ENCODE measurements at regions not wholly inside any gene's neighbourhood (a gene's known extent, or its start where the extent isn't known, plus 50 kb on each side); places are given as distances from the start of the nearest gene placed in this dataset.

DNA sequence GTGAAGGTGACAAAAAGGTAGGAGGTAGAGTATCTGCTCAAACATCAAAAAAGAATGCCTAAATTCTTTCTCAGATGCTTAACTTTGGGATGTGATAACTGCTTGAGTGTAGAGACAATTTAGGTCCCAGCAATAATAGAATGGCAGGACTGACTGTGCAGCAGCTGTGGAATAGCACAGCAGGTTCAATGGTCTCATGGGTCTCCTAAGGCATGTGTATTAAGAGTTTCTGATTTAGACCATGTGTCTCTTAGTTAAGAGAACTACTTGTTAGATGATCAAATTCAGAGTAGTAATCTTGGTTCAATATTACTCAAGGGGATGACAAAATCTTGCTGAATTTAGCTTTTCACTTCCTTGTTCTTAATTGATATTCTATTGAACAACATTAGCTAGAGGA lies 72.0 kb downstream of the ALX1 start:
- H3K27me3 ChIP-seq (ENCODE audit: insufficient read depth, low read length), result no peaks in the 10 kb centered on the region
- H3K4me1 ChIP-seq (ENCODE audit: insufficient read depth, low read length), result no peaks in the 10 kb centered on the region
- no peak overlapping the region for H3K4me3 ChIP-seq (ENCODE audit: low read length)
- H3K9me3 ChIP-seq (ENCODE audit: low read depth, low read length), result no peaks in the 10 kb centered on the region

DNA sequence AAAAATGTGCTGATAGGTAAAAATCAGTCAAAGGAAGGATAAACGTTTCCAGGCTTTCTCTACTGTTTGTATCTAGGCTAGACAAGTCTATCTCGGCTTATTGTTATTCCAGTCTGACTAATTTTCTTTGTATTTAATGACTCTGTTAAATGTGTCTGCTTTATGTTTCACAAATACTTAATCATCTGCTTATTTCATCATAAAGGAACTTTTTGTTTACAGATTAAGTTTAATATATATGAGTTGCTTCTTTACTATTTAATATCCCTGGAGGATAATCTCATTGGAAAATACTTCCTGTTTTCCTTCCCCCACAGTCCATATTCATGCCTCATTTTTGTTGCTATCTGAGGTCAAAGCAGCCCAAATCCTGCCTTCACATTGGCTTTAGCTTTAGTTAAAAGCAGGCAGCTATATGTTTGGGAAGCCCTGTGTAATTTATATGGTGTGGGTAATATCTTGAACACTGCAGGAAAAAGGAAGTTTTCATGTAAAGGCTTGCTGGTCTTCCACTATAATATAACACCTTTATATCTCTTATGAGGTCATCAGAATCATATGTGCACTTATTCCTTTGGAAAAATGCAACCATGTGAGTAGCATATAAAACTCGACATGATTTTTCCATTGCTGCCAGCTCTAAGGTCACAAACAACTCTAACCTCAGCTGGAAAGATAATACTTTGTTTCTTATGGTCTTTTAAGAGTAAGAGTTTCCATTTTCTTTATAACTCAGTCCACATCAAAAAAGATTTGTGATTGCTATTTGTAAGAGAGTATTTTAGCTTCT lies 76.8 kb downstream of the ALX1 start:
- no peak overlapping the region for H3K4me3 ChIP-seq (ENCODE audit: low read length)
- H3K4me1 ChIP-seq (ENCODE audit: insufficient read depth, low read length), result no peaks in the 10 kb centered on the region
- no peaks in the 10 kb centered on the region for H3K27me3 ChIP-seq (ENCODE audit: insufficient read depth, low read length)
- no peaks in the 10 kb centered on the region for H3K9me3 ChIP-seq (ENCODE audit: low read depth, low read length)

DNA sequence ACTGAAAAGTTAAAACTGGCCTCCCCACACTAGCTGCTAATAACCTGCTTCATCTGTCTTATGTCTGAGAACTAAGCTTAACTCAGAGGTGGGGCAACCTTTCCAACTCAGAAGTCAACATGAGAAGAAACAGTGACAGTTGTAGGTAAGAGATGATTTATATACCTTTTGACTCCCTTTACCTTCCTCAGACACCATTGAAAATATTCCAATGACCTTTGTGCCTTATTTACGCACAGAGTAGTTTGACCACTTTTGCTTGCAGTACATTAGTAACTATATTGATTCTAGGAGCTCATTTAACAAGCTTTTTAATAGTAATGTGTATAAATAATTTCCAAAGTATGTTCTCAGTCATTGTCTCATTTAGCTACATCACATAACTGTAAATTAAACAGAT lies 77.6 kb downstream of the ALX1 start:
- no peaks in the 10 kb centered on the region for H3K4me1 ChIP-seq (ENCODE audit: insufficient read depth, low read length)
- no peaks in the 10 kb centered on the region for H3K27me3 ChIP-seq (ENCODE audit: insufficient read depth, low read length)
- H3K4me3 ChIP-seq (ENCODE audit: low read length), result no peak overlapping the region
- no peaks in the 10 kb centered on the region for H3K9me3 ChIP-seq (ENCODE audit: low read depth, low read length)

DNA sequence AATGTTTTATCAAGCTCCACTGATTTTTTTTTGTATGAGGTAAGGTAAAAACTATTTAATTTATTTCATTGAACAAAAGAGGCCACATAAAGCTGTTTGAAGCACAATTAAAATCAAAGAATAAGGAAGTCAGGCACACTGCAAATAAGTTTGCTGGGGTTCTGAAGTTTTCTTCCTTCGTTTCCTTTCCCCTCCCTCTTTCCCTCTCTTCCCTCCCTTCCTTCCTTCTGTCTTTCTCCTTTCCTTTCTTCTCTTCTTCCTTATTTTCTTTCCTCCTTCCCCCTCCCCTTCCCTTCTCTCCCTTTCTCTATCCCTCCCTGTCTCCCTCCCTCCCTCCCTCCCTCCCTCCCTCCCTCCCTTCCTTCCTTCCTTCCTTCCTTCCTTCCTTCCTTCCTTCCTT lies 78.7 kb downstream of the ALX1 start:
- no peaks in the 10 kb centered on the region for H3K4me1 ChIP-seq (ENCODE audit: insufficient read depth, low read length)
- H3K27me3 ChIP-seq (ENCODE audit: insufficient read depth, low read length), result no peaks in the 10 kb centered on the region
- no peak overlapping the region for H3K4me3 ChIP-seq (ENCODE audit: low read length)
- H3K9me3 ChIP-seq (ENCODE audit: low read depth, low read length), result no peaks in the 10 kb centered on the region

DNA sequence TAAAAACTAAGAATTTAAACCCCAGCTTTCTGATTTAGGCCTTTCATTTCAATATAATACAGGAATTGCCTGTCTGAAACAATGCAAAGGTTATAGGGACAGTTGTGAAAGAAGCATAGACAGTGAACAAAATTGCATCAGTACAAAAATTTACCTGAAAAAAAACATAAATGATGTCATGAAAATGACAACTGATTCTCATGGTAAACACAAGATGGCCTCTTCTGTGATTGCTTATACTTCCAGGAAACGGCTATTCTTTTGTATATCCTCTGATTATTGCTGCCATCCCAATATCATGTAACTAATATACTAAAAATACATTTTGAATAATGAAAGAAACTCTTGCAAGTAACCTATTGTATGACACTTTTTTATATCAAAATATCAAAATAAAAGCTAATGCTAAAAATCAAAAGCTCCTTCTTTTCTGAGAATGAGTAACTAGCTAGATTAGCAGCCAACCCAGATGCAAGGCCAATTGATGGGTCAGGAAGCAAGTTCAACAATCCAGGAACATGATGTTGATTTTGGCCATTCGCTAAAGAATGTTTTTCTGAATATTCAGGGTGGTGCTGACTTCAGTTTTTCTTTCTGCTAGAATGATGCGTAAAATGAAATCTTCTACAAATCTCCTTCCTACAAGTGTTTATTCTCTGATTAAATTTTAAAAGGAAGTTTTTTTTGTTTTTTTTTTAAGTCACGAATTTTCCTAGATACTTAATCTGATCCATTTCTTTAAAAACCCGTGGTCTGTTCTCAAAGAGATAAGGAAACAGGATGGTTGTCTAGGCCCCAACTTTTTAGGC lies 83.6 kb downstream of the ALX1 start:
- H3K4me1 ChIP-seq (ENCODE audit: insufficient read depth, low read length), result no peaks in the 10 kb centered on the region
- no peaks in the 10 kb centered on the region for H3K27me3 ChIP-seq (ENCODE audit: insufficient read depth, low read length)
- H3K4me3 ChIP-seq (ENCODE audit: low read length), result no peak overlapping the region
- H3K9me3 ChIP-seq (ENCODE audit: low read depth, low read length), result no peaks in the 10 kb centered on the region

DNA sequence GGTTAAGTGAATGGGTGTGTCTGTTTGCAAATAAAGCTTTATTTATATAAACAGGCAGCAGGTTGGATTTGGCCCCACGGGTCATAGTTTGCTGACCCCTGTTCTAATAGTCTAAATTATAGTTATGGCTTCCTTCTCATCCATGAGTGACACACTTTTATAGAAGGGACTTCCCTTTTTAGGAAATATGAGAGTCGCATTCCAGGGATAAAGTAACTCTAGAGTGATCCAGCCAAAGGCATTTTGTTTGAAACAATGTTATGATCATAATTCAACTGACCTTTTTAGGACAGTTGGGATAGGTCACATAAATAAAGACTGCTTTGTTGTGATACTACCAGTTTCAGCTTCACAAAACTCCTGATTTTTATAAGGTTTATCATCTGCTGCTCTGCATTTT lies 87.9 kb downstream of the ALX1 start:
- no peaks in the 10 kb centered on the region for H3K9me3 ChIP-seq (ENCODE audit: low read depth, low read length)
- H3K27me3 ChIP-seq (ENCODE audit: insufficient read depth, low read length), result no peaks in the 10 kb centered on the region
- no peaks in the 10 kb centered on the region for H3K4me1 ChIP-seq (ENCODE audit: insufficient read depth, low read length)
- H3K4me3 ChIP-seq (ENCODE audit: low read length), result no peak overlapping the region

DNA sequence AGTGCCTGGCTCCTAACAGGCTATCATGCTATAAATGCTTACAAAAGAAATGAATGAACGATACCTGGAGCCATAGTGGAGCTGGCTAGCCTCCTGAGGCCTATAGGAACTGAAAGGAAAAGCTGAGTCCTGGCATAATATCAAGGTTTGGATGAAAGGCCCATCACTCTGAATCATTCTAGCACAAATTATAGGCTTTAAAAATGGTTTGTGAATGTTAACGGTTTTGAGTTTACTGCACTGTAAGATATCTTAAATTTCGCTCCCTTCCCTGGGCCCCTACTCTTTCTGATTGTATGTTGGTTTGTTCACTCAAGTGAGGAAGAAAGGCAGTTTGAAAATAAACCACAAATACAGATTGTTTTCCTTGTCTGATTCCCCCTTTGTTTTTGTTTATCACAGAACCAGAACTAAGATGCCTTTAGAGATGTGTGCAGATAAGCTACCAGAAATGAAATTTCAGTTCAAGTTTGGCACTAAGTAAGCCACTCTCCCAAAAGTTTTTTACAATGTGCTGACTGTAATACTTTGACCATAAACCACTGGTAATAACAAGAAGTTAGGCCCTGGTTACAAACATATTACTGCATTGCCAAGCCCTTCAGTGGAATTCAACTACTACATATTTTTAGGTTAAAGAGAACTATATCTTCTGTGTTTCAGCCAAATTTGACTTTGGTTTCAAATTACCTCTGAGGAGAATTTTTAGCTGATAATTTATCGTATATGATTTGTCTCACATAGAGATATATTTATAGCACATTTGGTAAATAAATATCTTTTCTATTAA lies 89.5 kb downstream of the ALX1 start:
- no peaks in the 10 kb centered on the region for H3K9me3 ChIP-seq (ENCODE audit: low read depth, low read length)
- H3K4me1 ChIP-seq (ENCODE audit: insufficient read depth, low read length), result no peaks in the 10 kb centered on the region
- H3K4me3 ChIP-seq (ENCODE audit: low read length), result no peak overlapping the region
- no peaks in the 10 kb centered on the region for H3K27me3 ChIP-seq (ENCODE audit: insufficient read depth, low read length)

DNA sequence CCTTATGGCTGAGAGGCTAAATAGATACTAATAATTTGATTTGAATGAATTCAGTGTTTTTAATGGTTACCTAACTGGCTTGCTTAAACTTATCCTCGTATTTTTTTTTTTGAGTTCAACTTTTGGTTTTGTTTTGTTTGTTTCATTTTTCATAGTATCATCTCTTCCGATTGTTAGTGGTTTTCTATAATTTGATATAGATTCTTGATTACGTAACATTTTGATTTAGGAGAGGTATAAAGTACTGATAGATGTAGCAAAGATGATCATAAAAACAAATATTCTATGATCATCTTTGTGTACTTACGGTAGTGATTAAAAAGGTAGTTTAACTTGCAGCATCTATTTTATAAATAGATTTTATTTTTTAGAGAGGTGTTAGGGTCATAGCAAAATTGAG lies 93.0 kb downstream of the ALX1 start:
- Histone ChIP-seq H3K4me3 (ENCODE audit: low read length) (no peak overlapping the region), H3K9me3 (ENCODE audit: low read depth, low read length) (no peaks in the 10 kb centered on the region), H3K4me1 (ENCODE audit: insufficient read depth, low read length) (no peaks in the 10 kb centered on the region), H3K27me3 (ENCODE audit: insufficient read depth, low read length) (no peaks in the 10 kb centered on the region)

DNA sequence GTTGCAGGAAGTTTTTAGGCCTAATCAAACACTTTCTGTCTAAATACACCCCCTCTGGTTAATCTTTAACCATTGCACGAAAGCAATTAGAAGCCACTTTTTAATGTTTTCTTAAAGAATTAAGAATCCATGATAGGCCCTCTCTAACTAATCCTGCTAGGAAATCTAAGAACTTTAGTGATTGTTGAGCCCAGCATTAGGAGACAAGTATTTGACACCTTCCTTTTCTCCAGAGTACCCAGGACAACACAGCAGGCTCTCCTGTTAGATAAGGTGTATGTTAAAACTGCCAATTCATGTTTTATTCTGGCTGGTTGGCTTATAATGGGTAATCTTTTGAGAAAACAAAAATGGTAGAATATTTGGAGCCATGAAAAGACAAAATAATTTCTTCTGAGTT lies 95.0 kb downstream of the ALX1 start:
- H3K4me1 ChIP-seq (ENCODE audit: insufficient read depth, low read length), result no peaks in the 10 kb centered on the region
- H3K9me3 ChIP-seq (ENCODE audit: low read depth, low read length), result no peaks in the 10 kb centered on the region
- H3K4me3 ChIP-seq (ENCODE audit: low read length), result no peak overlapping the region
- no peaks in the 10 kb centered on the region for H3K27me3 ChIP-seq (ENCODE audit: insufficient read depth, low read length)

DNA sequence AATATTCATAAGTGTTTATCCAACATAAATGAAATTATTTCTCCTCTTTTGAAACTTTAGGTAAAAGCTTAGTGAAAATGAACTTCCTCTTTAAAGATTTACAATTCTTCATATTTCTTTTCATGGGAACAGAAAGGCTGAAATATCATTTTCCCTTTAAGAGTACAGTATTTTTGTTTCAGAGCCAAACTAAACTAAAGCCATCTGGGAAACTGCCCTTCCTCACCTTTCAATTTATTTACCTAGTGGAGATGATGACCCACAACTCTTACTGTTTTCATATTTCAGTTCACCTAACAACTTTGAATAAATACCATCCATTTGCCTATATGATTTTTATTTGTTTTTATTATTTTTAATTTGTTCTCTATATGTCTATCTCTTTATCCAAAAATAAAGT lies 105.4 kb downstream of the ALX1 start:
- H3K4me3 ChIP-seq (ENCODE audit: low read length), result no peak overlapping the region
- H3K4me1 ChIP-seq (ENCODE audit: insufficient read depth, low read length), result no peaks in the 10 kb centered on the region
- H3K27me3 ChIP-seq (ENCODE audit: insufficient read depth, low read length), result no peaks in the 10 kb centered on the region
- no peaks in the 10 kb centered on the region for H3K9me3 ChIP-seq (ENCODE audit: low read depth, low read length)

DNA sequence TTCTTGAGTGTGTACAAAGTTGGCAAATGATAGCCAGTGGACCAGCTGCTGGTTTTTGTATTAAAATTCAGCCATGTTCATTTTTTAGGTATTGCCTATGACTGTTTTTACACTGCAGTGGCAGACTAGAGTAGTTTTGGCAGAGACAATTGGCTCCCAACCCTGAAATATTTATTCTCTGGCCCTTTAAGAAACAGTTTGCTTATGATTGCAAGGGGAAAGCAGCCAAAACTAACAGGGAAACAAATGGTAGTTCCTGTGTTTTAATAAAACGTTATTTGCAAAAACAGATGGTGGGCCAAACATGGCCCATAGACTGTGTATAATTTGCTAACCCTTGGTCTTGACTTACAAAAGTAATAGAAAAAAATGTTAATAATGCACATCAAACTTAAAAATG lies 110.2 kb downstream of the ALX1 start:
- no peaks in the 10 kb centered on the region for H3K9me3 ChIP-seq (ENCODE audit: low read depth, low read length)
- no peaks in the 10 kb centered on the region for H3K4me1 ChIP-seq (ENCODE audit: insufficient read depth, low read length)
- no peaks in the 10 kb centered on the region for H3K27me3 ChIP-seq (ENCODE audit: insufficient read depth, low read length)
- no peak overlapping the region for H3K4me3 ChIP-seq (ENCODE audit: low read length)

DNA sequence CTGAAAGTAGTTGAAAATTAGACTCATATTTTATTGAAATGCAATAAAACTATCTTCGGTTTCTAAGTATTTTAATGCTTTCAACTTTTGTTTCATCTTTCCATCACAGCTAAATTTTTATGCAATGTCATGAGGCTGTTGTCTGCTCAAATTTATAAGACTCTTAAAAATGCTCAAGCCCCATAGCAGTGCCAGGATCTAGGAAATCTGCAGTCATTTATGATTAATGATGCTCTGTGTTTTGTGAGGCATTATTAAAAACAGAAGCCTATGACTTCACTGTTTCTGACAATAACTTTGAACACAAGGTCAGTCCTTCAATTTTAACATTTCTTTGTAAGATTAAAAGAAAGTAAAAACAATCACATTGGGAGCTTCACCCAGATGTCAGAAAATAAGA lies 112.5 kb downstream of the ALX1 start:
- H3K4me3 ChIP-seq (ENCODE audit: low read length), result no peak overlapping the region
- no peaks in the 10 kb centered on the region for H3K4me1 ChIP-seq (ENCODE audit: insufficient read depth, low read length)
- H3K9me3 ChIP-seq (ENCODE audit: low read depth, low read length), result no peaks in the 10 kb centered on the region
- H3K27me3 ChIP-seq (ENCODE audit: insufficient read depth, low read length), result no peaks in the 10 kb centered on the region

DNA sequence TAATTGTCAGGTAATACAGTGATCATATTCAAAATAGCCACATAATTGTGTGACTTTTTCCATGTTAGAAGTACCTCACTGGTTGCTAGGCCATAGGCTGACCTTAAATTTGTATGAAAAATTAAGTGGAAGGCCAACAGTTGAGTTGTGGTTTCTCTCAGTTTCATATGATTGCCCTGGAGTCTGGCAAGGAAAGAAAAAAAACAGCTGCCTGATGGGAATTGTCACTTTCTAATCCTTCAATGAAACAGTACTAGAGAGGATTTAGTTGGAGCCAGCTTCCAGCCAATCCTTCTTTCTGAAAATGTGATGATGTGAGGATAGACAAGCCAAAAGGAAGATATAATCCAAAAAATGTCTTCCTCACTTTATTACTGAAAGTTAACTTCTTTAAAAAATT lies 113.6 kb downstream of the ALX1 start:
- no peaks in the 10 kb centered on the region for H3K27me3 ChIP-seq (ENCODE audit: insufficient read depth, low read length)
- H3K9me3 ChIP-seq (ENCODE audit: low read depth, low read length), result no peaks in the 10 kb centered on the region
- no peaks in the 10 kb centered on the region for H3K4me1 ChIP-seq (ENCODE audit: insufficient read depth, low read length)
- no peak overlapping the region for H3K4me3 ChIP-seq (ENCODE audit: low read length)

DNA sequence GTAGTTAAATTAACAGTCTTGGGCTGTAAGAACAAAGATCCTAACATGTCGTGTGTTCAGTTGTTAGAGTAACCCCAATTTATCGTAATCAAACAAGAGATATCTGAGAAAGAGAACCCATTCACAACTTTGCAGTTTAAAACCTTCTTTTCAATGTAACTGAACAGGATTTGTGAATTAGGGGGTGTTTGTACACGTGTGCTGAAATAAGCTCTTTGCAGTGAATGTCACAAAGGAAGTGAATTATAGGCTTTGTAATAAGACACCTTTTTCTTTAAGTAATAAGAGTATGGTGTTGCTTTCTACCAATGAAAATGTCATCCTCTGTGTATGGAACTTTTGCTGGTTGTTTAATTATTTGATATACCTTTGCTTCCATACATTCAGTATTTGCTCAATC lies 114.0 kb downstream of the ALX1 start:
- Histone ChIP-seq H3K4me1 (ENCODE audit: insufficient read depth, low read length) (no peaks in the 10 kb centered on the region), H3K4me3 (ENCODE audit: low read length) (no peak overlapping the region), H3K9me3 (ENCODE audit: low read depth, low read length) (no peaks in the 10 kb centered on the region), H3K27me3 (ENCODE audit: insufficient read depth, low read length) (no peaks in the 10 kb centered on the region)

DNA sequence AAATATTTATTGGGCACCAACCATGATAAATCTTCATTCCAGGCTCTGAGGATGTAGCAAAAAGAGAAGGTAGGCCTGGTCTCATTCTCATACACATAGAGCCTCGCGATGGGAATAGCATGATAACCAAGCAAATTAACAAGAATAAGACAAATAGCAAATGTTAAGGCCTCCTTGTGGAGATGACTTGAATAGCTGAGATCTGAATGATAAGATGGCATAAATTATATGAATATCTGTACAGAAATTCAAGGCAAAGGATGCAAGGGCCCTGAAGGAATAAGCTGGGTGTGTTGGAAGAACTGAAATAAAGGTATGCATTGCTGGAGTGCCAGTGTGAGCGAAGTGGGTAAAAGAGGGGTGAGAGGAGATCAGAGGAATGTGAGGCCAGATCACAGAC lies 114.8 kb downstream of the ALX1 start:
- Histone ChIP-seq H3K9me3 (ENCODE audit: low read depth, low read length) (no peaks in the 10 kb centered on the region), H3K27me3 (ENCODE audit: insufficient read depth, low read length) (no peaks in the 10 kb centered on the region), H3K4me3 (ENCODE audit: low read length) (no peak overlapping the region), H3K4me1 (ENCODE audit: insufficient read depth, low read length) (no peaks in the 10 kb centered on the region)

Measured in mononuclear cell (primary cell).